ENCODE measurements at regions not wholly inside any gene's neighbourhood (a gene's known extent, or its start where the extent isn't known, plus 50 kb on each side); places are given as distances from the start of the nearest gene placed in this dataset.

- ATAC-seq (no peak), DNase-seq (ENCODE audit: low read depth, low spot score) (no peak)
- ChIA-PET CTCF (no interaction called here), POLR2A (interaction anchor here (0.6 kb wide), 1 partner anchor 48 kb away, joined by 5 read pairs; no protein-coding TSS in a partner anchor)
- in situ Hi-C loops (cut with HindIII; ENCODE audit: low pct_unique_long_range_greater_than_20kb, low sequenced_read_pairs): no loop called here
- Histone ChIP-seq H3K27me3 (ENCODE audit: control insufficient read depth, insufficient read depth, low read length) (no peaks in the 10 kb centered on the region), H3K36me3 (ENCODE audit: control insufficient read depth, insufficient read depth, low read length) (no peaks in the 10 kb centered on the region), H3K4me1 (ENCODE audit: control insufficient read depth, insufficient read depth, low read length) (no peaks in the 10 kb centered on the region), H3K9me3 (ENCODE audit: control insufficient read depth, insufficient read depth, low read depth, low read length) (no peaks in the 10 kb centered on the region), H3K4me3 (ENCODE audit: low read depth in 2 of 2, low read length in 2 of 2) (no peak overlapping the region), H3K27ac (ENCODE audit: low read length) (no peak overlapping the region)
- BruUV-seq (replicated peaks): no TSS peak
- intact Hi-C loops (cut with micrococcal nuclease; ENCODE audit: unreplicated experiment): no loop called here
- no peak for TF ChIP-seq CTCF (IDR thresholded peaks at IDR 0.05)
- no peak for TF ChIP-seq REST (IDR thresholded peaks at IDR 0.05; ENCODE audit: insufficient read depth in 1 of 2, low read depth in 2 of 2, low read length in 1 of 2)
- no peak for TF ChIP-seq POLR2AphosphoS5 (IDR thresholded peaks at IDR 0.05; ENCODE audit: low read depth, low read length)
- TF ChIP-seq TCF7L2 (IDR thresholded peaks at IDR 0.05; ENCODE audit: low read depth, low read length): no peak
- no peak for TF ChIP-seq SIN3A (IDR thresholded peaks at IDR 0.05; ENCODE audit: borderline replicate concordance, insufficient read depth, low read depth, low read length)
Observed at GRCh38 chr3:153679714-153680113, 441.5 kb upstream of the ARHGEF26 start.

- Histone ChIP-seq H3K27ac (ENCODE audit: low read length) (no peak overlapping the region), H3K4me1 (ENCODE audit: control insufficient read depth, insufficient read depth, low read length) (no peaks in the 10 kb centered on the region), H3K36me3 (ENCODE audit: control insufficient read depth, insufficient read depth, low read length) (no peaks in the 10 kb centered on the region), H3K9me3 (ENCODE audit: control insufficient read depth, insufficient read depth, low read depth, low read length) (no peaks in the 10 kb centered on the region), H3K4me3 (ENCODE audit: low read depth in 2 of 2, low read length in 2 of 2) (no peak overlapping the region), H3K27me3 (ENCODE audit: control insufficient read depth, insufficient read depth, low read length) (no peaks in the 10 kb centered on the region)
- no peak for DNase-seq (ENCODE audit: low read depth, low spot score)
- no TSS peak for BruUV-seq (replicated peaks)
- intact Hi-C loops (cut with micrococcal nuclease; ENCODE audit: unreplicated experiment) (no loop called here), in situ Hi-C loops (cut with HindIII; ENCODE audit: low pct_unique_long_range_greater_than_20kb, low sequenced_read_pairs) (no loop called here)
- CTCF ChIA-PET: no interaction called here
- TF ChIP-seq SIN3A (IDR thresholded peaks at IDR 0.05; ENCODE audit: borderline replicate concordance, insufficient read depth, low read depth, low read length): no peak
- no peak for TF ChIP-seq REST (IDR thresholded peaks at IDR 0.05; ENCODE audit: insufficient read depth in 1 of 2, low read depth in 2 of 2, low read length in 1 of 2)
- TF ChIP-seq POLR2AphosphoS5 (IDR thresholded peaks at IDR 0.05; ENCODE audit: low read depth, low read length): no peak
- TF ChIP-seq CTCF (IDR thresholded peaks at IDR 0.05): no peak
- TF ChIP-seq TCF7L2 (IDR thresholded peaks at IDR 0.05; ENCODE audit: low read depth, low read length): no peak
- no peak for ATAC-seq
- POLR2A ChIA-PET: interaction anchor here (0.6 kb wide), 1 partner anchor 48 kb away, joined by 5 read pairs; no protein-coding TSS in a partner anchor
Observed at GRCh38 chr3:153680526-153680925, 440.7 kb upstream of the ARHGEF26 start.

All from Panc1 (cell line).